HG03442 (cell line): ENCODE measurements at regions not wholly inside any gene's neighbourhood (a gene's known extent, or its start where the extent isn't known, plus 50 kb on each side); places are given as distances from the start of the nearest gene placed in this dataset.
"Not testable (repeated sequence)": the region's sequence is repeated elsewhere in the genome, so short reads cannot be mapped to it uniquely, and the experiment has no call there.

Experiments
- ATAC-seq: cut with Tn5 transposase; IDR thresholded peaks from one replicate; pipeline ENCODE4 v1.9.1; 2021; ENCODE audit warnings: mild to moderate bottlenecking, moderate library complexity; ENCODE audit not compliant: unreplicated experiment

- not testable (repeated sequence) for ATAC-seq
Measured at GRCh38 chrY:18599606-18600005, 53.1 kb downstream of the HSFY1 start.

GRCh38 chrY:18601287-18601686 is 54.8 kb downstream of the HSFY1 start:
- peak; percentile 90 for ATAC-seq

- not testable (repeated sequence) for ATAC-seq
Measured at GRCh38 chrY:18606251-18606650, 59.7 kb downstream of the HSFY1 start.

- ATAC-seq = not testable (repeated sequence)
Measured at GRCh38 chrY:18608205-18608604, 61.7 kb downstream of the HSFY1 start.

- not testable (repeated sequence) for ATAC-seq
Measured at GRCh38 chrY:18615809-18616208, 69.3 kb downstream of the HSFY1 start.

- not testable (repeated sequence) for ATAC-seq
Measured at GRCh38 chrY:18629805-18630516, 83.4 kb downstream of the HSFY1 start.

- not testable (repeated sequence) for ATAC-seq
Measured at GRCh38 chrY:18630571-18630970, 84.1 kb downstream of the HSFY1 start.

- not testable (repeated sequence) for ATAC-seq
Measured at GRCh38 chrY:18631610-18632009, 85.1 kb downstream of the HSFY1 start.

GRCh38 chrY:18650746-18651145 is 104.2 kb downstream of the HSFY1 start:
- ATAC-seq = no peak

GRCh38 chrY:18664559-18664958 is 109.0 kb downstream of the HSFY2 start:
- peak; percentile 94 for ATAC-seq

- no peak for ATAC-seq
Measured at GRCh38 chrY:18669790-18670189, 103.7 kb downstream of the HSFY2 start.

GRCh38 chrY:18671970-18672369 is 101.6 kb downstream of the HSFY2 start:
- ATAC-seq = no peak

- not testable (repeated sequence) for ATAC-seq
Measured at GRCh38 chrY:18686027-18686426, 87.5 kb downstream of the HSFY2 start.

GRCh38 chrY:18688362-18688761 is 85.2 kb downstream of the HSFY2 start:
- ATAC-seq = not testable (repeated sequence)

GRCh38 chrY:18689420-18689819 is 84.1 kb downstream of the HSFY2 start:
- not testable (repeated sequence) for ATAC-seq

GRCh38 chrY:18689890-18690593 is 83.5 kb downstream of the HSFY2 start:
- ATAC-seq = not testable (repeated sequence)

- ATAC-seq = not testable (repeated sequence)
Measured at GRCh38 chrY:18696788-18697187, 76.7 kb downstream of the HSFY2 start.

- not testable (repeated sequence) for ATAC-seq
Measured at GRCh38 chrY:18704198-18704597, 69.3 kb downstream of the HSFY2 start.

GRCh38 chrY:18711785-18712184 is 61.8 kb downstream of the HSFY2 start:
- not testable (repeated sequence) for ATAC-seq

GRCh38 chrY:18713760-18714159 is 59.8 kb downstream of the HSFY2 start:
- not testable (repeated sequence) for ATAC-seq

- ATAC-seq = peak; percentile 92
Measured at GRCh38 chrY:18718714-18719113, 54.8 kb downstream of the HSFY2 start.

- ATAC-seq = not testable (repeated sequence)
Measured at GRCh38 chrY:18720395-18720794, 53.1 kb downstream of the HSFY2 start.
